ENCODE measurements at regions not wholly inside any gene's neighbourhood (a gene's known extent, or its start where the extent isn't known, plus 50 kb on each side); places are given as distances from the start of the nearest gene placed in this dataset.
A peak's percentile ranks its signal among the peaks of the same experiment; 100 is the strongest.

GRCh38 chr3:168186293-168186983, 90.7 kb upstream of the GOLIM4 start:
- Histone ChIP-seq H2BK15ac (ENCODE audit: low read depth, low read length) (no peak overlapping the region), H3K4me1 (ENCODE audit: control insufficient read depth, insufficient read depth, low read length) (no peaks in the 10 kb centered on the region), H3K9ac (ENCODE audit: low read depth, low read length) (no peak overlapping the region), H3K9me1 (ENCODE audit: insufficient read depth, low read length) (no peaks in the 10 kb centered on the region), H3K18ac (ENCODE audit: low read depth, low read length) (no peak overlapping the region), H3K23ac (ENCODE audit: low read depth, low read length) (no peak overlapping the region), H2AK9ac (replicated peaks; ENCODE audit: low read depth, low read length, poor library complexity) (no peak overlapping the region), H3K56ac (ENCODE audit: extremely low read depth, insufficient read depth, low read length) (no peak overlapping the region), H3K4me3 (ENCODE audit: insufficient read depth, low read depth, low read length) (no peak overlapping the region), H2BK20ac (ENCODE audit: low read depth, low read length) (no peak overlapping the region), H3K27ac (ENCODE audit: insufficient read depth, low read length) (no peak overlapping the region), H4K8ac (ENCODE audit: low read depth in 2 of 2, low read length in 2 of 2) (no peak overlapping the region), H3K27me3 (ENCODE audit: control insufficient read depth, insufficient read depth, low read length) (no peaks in the 10 kb centered on the region), H3K4ac (ENCODE audit: low read depth, low read length) (no peak overlapping the region), H4K91ac (ENCODE audit: insufficient read depth, low read depth, low read length) (no peak overlapping the region), H3K14ac (replicated peaks; ENCODE audit: low read depth, low read length) (no peak overlapping the region), H4K20me1 (ENCODE audit: insufficient read depth, low read length) (no peaks in the 10 kb centered on the region), H2AK5ac (ENCODE audit: low read depth, low read length) (no peak overlapping the region), H4K5ac (ENCODE audit: low read depth, low read length) (no peak overlapping the region), H3K79me1 (ENCODE audit: low read depth in 1 of 2, low read length in 2 of 2) (no peaks in the 10 kb centered on the region), H2AFZ (replicated peaks; ENCODE audit: low read length, poor library complexity) (no peak overlapping the region), H3K9me3 (ENCODE audit: control insufficient read depth, insufficient read depth, low read length) (no peaks in the 10 kb centered on the region), H3K4me2 (ENCODE audit: low read depth, low read length) (no peak overlapping the region), H2BK120ac (ENCODE audit: low read depth, low read length) (no peak overlapping the region), H2BK5ac (ENCODE audit: low read depth, low read length, poor library complexity, severe bottlenecking) (no peak overlapping the region), H3K36me3 (ENCODE audit: control insufficient read depth, insufficient read depth, low read length) (no peaks in the 10 kb centered on the region)
- ATAC-seq (ENCODE audit: low read depth) (peak; percentile 76), DNase-seq (peak; percentile 16)
- in situ Hi-C loops (cut with MboI; ENCODE audit: low sequenced_read_pairs) (no loop called here), intact Hi-C loops (cut with micrococcal nuclease) (no loop called here), dilution Hi-C loops (cut with HindIII; ENCODE audit: low sequenced_read_pairs, unreplicated experiment) (no loop called here)
- 29% methylated on average over 1 of the region's 5 CpGs; no CpG with 5 or more reads in 1 of the 2 experiments for WGBS, 2 experiments (ENCODE audit: extremely low coverage in 2 of 2, insufficient read length in 1 of 2)
- ChIA-PET POLR2A (ENCODE audit: unreplicated experiment) (no interaction called here), CTCF (interaction anchor here (1.0 kb wide), 1 partner anchor 98 kb away, joined by 3 read pairs; no protein-coding TSS in a partner anchor)
- no TSS peak for BruUV-seq (replicated peaks)
- TF ChIP-seq RAD21 (IDR thresholded peaks at IDR 0.05; ENCODE audit: low read length) (no peak), MXI1 (IDR thresholded peaks at IDR 0.05; ENCODE audit: borderline replicate concordance, low read depth, low read length) (no peak), BHLHE40 (IDR thresholded peaks at IDR 0.05; ENCODE audit: low read depth, low read length) (no peak), CHD1 (IDR thresholded peaks at IDR 0.05; ENCODE audit: low read depth, low read length) (no peak), SMC3 (IDR thresholded peaks at IDR 0.05; ENCODE audit: low read depth, low read length) (no peak), POLR2A (IDR thresholded peaks at IDR 0.05; ENCODE audit: low read depth, low read length) (no peak), CEBPB (IDR thresholded peaks at IDR 0.05; ENCODE audit: low read depth, low read length) (no peak), NFE2L2 (IDR thresholded peaks at IDR 0.05; ENCODE audit: low read depth, low read length) (no peak), FOS (IDR thresholded peaks at IDR 0.05; ENCODE audit: low read depth, low read length) (no peak), RFX5 (IDR thresholded peaks at IDR 0.05; ENCODE audit: low read depth, low read length) (no peak), RCOR1 (IDR thresholded peaks at IDR 0.05; ENCODE audit: insufficient replicate concordance, low read length) (no peak), MAZ (IDR thresholded peaks at IDR 0.05; ENCODE audit: borderline replicate concordance, low read depth, low read length) (no peak), USF2 (IDR thresholded peaks at IDR 0.05; ENCODE audit: low read depth, low read length) (no peak), MAFK (IDR thresholded peaks at IDR 0.05; ENCODE audit: low read depth, low read length) (no peak), ELK1 (IDR thresholded peaks at IDR 0.05; ENCODE audit: borderline replicate concordance, low read depth, low read length) (no peak), CTCF (conservative IDR thresholded peaks at IDR 0.05; ENCODE audit: low read depth, low read length) (no peak)
